GM18870 (cell line): ENCODE measurements at regions not wholly inside any gene's neighbourhood (a gene's known extent, or its start where the extent isn't known, plus 50 kb on each side); places are given as distances from the start of the nearest gene placed in this dataset.
"Not testable (repeated sequence)": the region's sequence is repeated elsewhere in the genome, so short reads cannot be mapped to it uniquely, and the experiment has no call there.

ENCODE experiments used
- ATAC-seq: cut with Tn5 transposase; IDR thresholded peaks from one replicate; pipeline ENCODE4 v1.9.1; 2021; ENCODE audit warnings: moderate library complexity; ENCODE audit not compliant: unreplicated experiment

- not testable (repeated sequence) for ATAC-seq
These were observed 241.5 kb downstream of the KCNRG start for GRCh38 chr13:50256536-50257321.

- ATAC-seq = no peak
These were observed 242.4 kb downstream of the KCNRG start for GRCh38 chr13:50257646-50258045.

GRCh38 chr13:50261130-50261901, 246.1 kb downstream of the KCNRG start:
- no peak for ATAC-seq

GRCh38 chr13:50267066-50267465, 251.8 kb downstream of the KCNRG start:
- ATAC-seq = no peak

- no peak for ATAC-seq
These were observed 252.7 kb downstream of the KCNRG start for GRCh38 chr13:50267917-50268316.

GRCh38 chr13:50268500-50268899, 253.3 kb downstream of the KCNRG start:
- no peak for ATAC-seq

- ATAC-seq = no peak
These were observed 258.9 kb downstream of the KCNRG start for GRCh38 chr13:50274181-50274580.

GRCh38 chr13:50275392-50276063, 260.3 kb downstream of the KCNRG start:
- no peak for ATAC-seq

GRCh38 chr13:50276550-50276949, 261.3 kb downstream of the KCNRG start:
- ATAC-seq = no peak

- no peak for ATAC-seq
These were observed 261.9 kb downstream of the KCNRG start for GRCh38 chr13:50277127-50277526.

GRCh38 chr13:50277906-50278305, 262.7 kb downstream of the KCNRG start:
- no peak for ATAC-seq

- no peak for ATAC-seq
These were observed 265.2 kb downstream of the KCNRG start for GRCh38 chr13:50280441-50280937.

GRCh38 chr13:50282016-50282415, 266.8 kb downstream of the KCNRG start:
- ATAC-seq = no peak

- ATAC-seq = no peak
These were observed 267.8 kb downstream of the KCNRG start for GRCh38 chr13:50283017-50283416.

GRCh38 chr13:50284540-50284939, 269.3 kb downstream of the KCNRG start:
- ATAC-seq = peak; percentile 85

- no peak for ATAC-seq
These were observed 270.0 kb downstream of the KCNRG start for GRCh38 chr13:50285283-50285682.

- ATAC-seq = no peak
These were observed 271.1 kb downstream of the KCNRG start for GRCh38 chr13:50286324-50286723.

GRCh38 chr13:50290186-50290585, 274.9 kb downstream of the KCNRG start:
- no peak for ATAC-seq

- ATAC-seq = no peak
These were observed 276.4 kb downstream of the KCNRG start for GRCh38 chr13:50291611-50292010.

- no peak for ATAC-seq
These were observed 276.8 kb downstream of the KCNRG start for GRCh38 chr13:50292081-50292480.

- ATAC-seq = not testable (repeated sequence)
These were observed 279.2 kb downstream of the KCNRG start for GRCh38 chr13:50294425-50294824.
